ENCODE measurements at regions not wholly inside any gene's neighbourhood (a gene's known extent, or its start where the extent isn't known, plus 50 kb on each side); places are given as distances from the start of the nearest gene placed in this dataset.

GRCh38 chr11:19607656-19608360, 104.8 kb upstream of the NAV2 start:
- H3K36me3 Mint-ChIP-seq (ENCODE audit: low read depth): no peaks in the 10 kb centered on the region
- H3K27me3 Mint-ChIP-seq: peaks cover 8% of the 10 kb centered on the region
- H3K4me3 Mint-ChIP-seq: no peak overlapping the region
- intact Hi-C loops (cut with micrococcal nuclease): no loop called here
- H3K4me1 Mint-ChIP-seq (ENCODE audit: low read depth): no peaks in the 10 kb centered on the region
- H3K27ac Mint-ChIP-seq: no peak overlapping the region
- peaks cover 22% of the 10 kb centered on the region for H3K9me3 Mint-ChIP-seq

- intact Hi-C loops (cut with micrococcal nuclease): no loop called here
- Mint-ChIP-seq H3K4me3 (no peak overlapping the region), H3K36me3 (ENCODE audit: low read depth) (no peaks in the 10 kb centered on the region), H3K27ac (no peak overlapping the region), H3K4me1 (ENCODE audit: low read depth) (no peaks in the 10 kb centered on the region), H3K9me3 (peaks cover 14% of the 10 kb centered on the region), H3K27me3 (peaks cover 8% of the 10 kb centered on the region)
Measured at GRCh38 chr11:19606856-19607655, 105.6 kb upstream of the NAV2 start.

GRCh38 chr11:19605520-19606371, 106.9 kb upstream of the NAV2 start:
- intact Hi-C loops (cut with micrococcal nuclease): no loop called here
- Mint-ChIP-seq H3K27ac (no peak overlapping the region), H3K9me3 (peaks cover 7% of the 10 kb centered on the region), H3K27me3 (peaks cover 5% of the 10 kb centered on the region), H3K4me3 (no peak overlapping the region), H3K4me1 (ENCODE audit: low read depth) (no peaks in the 10 kb centered on the region), H3K36me3 (ENCODE audit: low read depth) (no peaks in the 10 kb centered on the region)

GRCh38 chr11:19604679-19605375, 107.8 kb upstream of the NAV2 start:
- intact Hi-C loops (cut with micrococcal nuclease): no loop called here
- Mint-ChIP-seq H3K36me3 (ENCODE audit: low read depth) (no peaks in the 10 kb centered on the region), H3K4me3 (no peak overlapping the region), H3K9me3 (no peaks in the 10 kb centered on the region), H3K4me1 (ENCODE audit: low read depth) (no peaks in the 10 kb centered on the region), H3K27me3 (peaks cover 3% of the 10 kb centered on the region), H3K27ac (no peak overlapping the region)

- H3K27ac Mint-ChIP-seq: no peak overlapping the region
- H3K4me3 Mint-ChIP-seq: no peak overlapping the region
- intact Hi-C loops (cut with micrococcal nuclease): no loop called here
- H3K9me3 Mint-ChIP-seq: no peaks in the 10 kb centered on the region
- no peaks in the 10 kb centered on the region for H3K4me1 Mint-ChIP-seq (ENCODE audit: low read depth)
- no peaks in the 10 kb centered on the region for H3K36me3 Mint-ChIP-seq (ENCODE audit: low read depth)
- peaks cover 1% of the 10 kb centered on the region for H3K27me3 Mint-ChIP-seq
Measured at GRCh38 chr11:19603771-19604170, 108.9 kb upstream of the NAV2 start.

GRCh38 chr11:19602891-19603290, 109.7 kb upstream of the NAV2 start:
- H3K4me3 Mint-ChIP-seq: no peak overlapping the region
- H3K9me3 Mint-ChIP-seq: no peaks in the 10 kb centered on the region
- no peaks in the 10 kb centered on the region for H3K36me3 Mint-ChIP-seq (ENCODE audit: low read depth)
- intact Hi-C loops (cut with micrococcal nuclease): no loop called here
- H3K27ac Mint-ChIP-seq: no peak overlapping the region
- peaks cover 2% of the 10 kb centered on the region for H3K27me3 Mint-ChIP-seq
- no peaks in the 10 kb centered on the region for H3K4me1 Mint-ChIP-seq (ENCODE audit: low read depth)

- no peaks in the 10 kb centered on the region for H3K36me3 Mint-ChIP-seq (ENCODE audit: low read depth)
- no peak overlapping the region for H3K27ac Mint-ChIP-seq
- intact Hi-C loops (cut with micrococcal nuclease): no loop called here
- no peaks in the 10 kb centered on the region for H3K4me1 Mint-ChIP-seq (ENCODE audit: low read depth)
- peaks cover 2% of the 10 kb centered on the region for H3K27me3 Mint-ChIP-seq
- no peak overlapping the region for H3K4me3 Mint-ChIP-seq
- no peaks in the 10 kb centered on the region for H3K9me3 Mint-ChIP-seq
Measured at GRCh38 chr11:19602406-19602805, 110.2 kb upstream of the NAV2 start.

GRCh38 chr11:19601235-19601634, 111.4 kb upstream of the NAV2 start:
- peaks cover 2% of the 10 kb centered on the region for H3K27me3 Mint-ChIP-seq
- intact Hi-C loops (cut with micrococcal nuclease): no loop called here
- no peak overlapping the region for H3K4me3 Mint-ChIP-seq
- no peaks in the 10 kb centered on the region for H3K4me1 Mint-ChIP-seq (ENCODE audit: low read depth)
- H3K27ac Mint-ChIP-seq: no peak overlapping the region
- no peaks in the 10 kb centered on the region for H3K36me3 Mint-ChIP-seq (ENCODE audit: low read depth)
- no peaks in the 10 kb centered on the region for H3K9me3 Mint-ChIP-seq

GRCh38 chr11:19599681-19600080, 113.0 kb upstream of the NAV2 start:
- intact Hi-C loops (cut with micrococcal nuclease): no loop called here
- H3K4me3 Mint-ChIP-seq: no peak overlapping the region
- no peaks in the 10 kb centered on the region for H3K9me3 Mint-ChIP-seq
- no peaks in the 10 kb centered on the region for H3K4me1 Mint-ChIP-seq (ENCODE audit: low read depth)
- H3K27me3 Mint-ChIP-seq: peaks cover 2% of the 10 kb centered on the region
- H3K36me3 Mint-ChIP-seq (ENCODE audit: low read depth): no peaks in the 10 kb centered on the region
- no peak overlapping the region for H3K27ac Mint-ChIP-seq

- no peaks in the 10 kb centered on the region for H3K9me3 Mint-ChIP-seq
- no peak overlapping the region for H3K27ac Mint-ChIP-seq
- no peaks in the 10 kb centered on the region for H3K4me1 Mint-ChIP-seq (ENCODE audit: low read depth)
- peaks cover 2% of the 10 kb centered on the region for H3K27me3 Mint-ChIP-seq
- intact Hi-C loops (cut with micrococcal nuclease): no loop called here
- H3K4me3 Mint-ChIP-seq: no peak overlapping the region
- H3K36me3 Mint-ChIP-seq (ENCODE audit: low read depth): no peaks in the 10 kb centered on the region
Measured at GRCh38 chr11:19598876-19599486, 113.7 kb upstream of the NAV2 start.

- intact Hi-C loops (cut with micrococcal nuclease): no loop called here
- Mint-ChIP-seq H3K27me3 (peaks cover 2% of the 10 kb centered on the region), H3K27ac (no peak overlapping the region), H3K4me3 (no peak overlapping the region), H3K36me3 (ENCODE audit: low read depth) (no peaks in the 10 kb centered on the region), H3K9me3 (no peaks in the 10 kb centered on the region), H3K4me1 (ENCODE audit: low read depth) (no peaks in the 10 kb centered on the region)
Measured at GRCh38 chr11:19598456-19598855, 114.2 kb upstream of the NAV2 start.

- H3K27me3 Mint-ChIP-seq: peaks cover 2% of the 10 kb centered on the region
- H3K4me3 Mint-ChIP-seq: no peak overlapping the region
- H3K9me3 Mint-ChIP-seq: no peaks in the 10 kb centered on the region
- no peaks in the 10 kb centered on the region for H3K36me3 Mint-ChIP-seq (ENCODE audit: low read depth)
- intact Hi-C loops (cut with micrococcal nuclease): no loop called here
- no peaks in the 10 kb centered on the region for H3K4me1 Mint-ChIP-seq (ENCODE audit: low read depth)
- no peak overlapping the region for H3K27ac Mint-ChIP-seq
Measured at GRCh38 chr11:19597876-19598275, 114.8 kb upstream of the NAV2 start.

- peaks cover 3% of the 10 kb centered on the region for H3K27me3 Mint-ChIP-seq
- no peak overlapping the region for H3K27ac Mint-ChIP-seq
- no peaks in the 10 kb centered on the region for H3K9me3 Mint-ChIP-seq
- intact Hi-C loops (cut with micrococcal nuclease): no loop called here
- H3K36me3 Mint-ChIP-seq (ENCODE audit: low read depth): no peaks in the 10 kb centered on the region
- no peak overlapping the region for H3K4me3 Mint-ChIP-seq
- H3K4me1 Mint-ChIP-seq (ENCODE audit: low read depth): no peaks in the 10 kb centered on the region
Measured at GRCh38 chr11:19597206-19597605, 115.4 kb upstream of the NAV2 start.

Measured in dendritic cell treated with granulocyte-macrophage colony-stimulating factor and Interleukin-4, amounts not matched to agents 40 ng/mL and 50 ng/mL, for 4 days (primary cell).